ENCODE measurements at regions not wholly inside any gene's neighbourhood (a gene's known extent, or its start where the extent isn't known, plus 50 kb on each side); places are given as distances from the start of the nearest gene placed in this dataset.

DNA sequence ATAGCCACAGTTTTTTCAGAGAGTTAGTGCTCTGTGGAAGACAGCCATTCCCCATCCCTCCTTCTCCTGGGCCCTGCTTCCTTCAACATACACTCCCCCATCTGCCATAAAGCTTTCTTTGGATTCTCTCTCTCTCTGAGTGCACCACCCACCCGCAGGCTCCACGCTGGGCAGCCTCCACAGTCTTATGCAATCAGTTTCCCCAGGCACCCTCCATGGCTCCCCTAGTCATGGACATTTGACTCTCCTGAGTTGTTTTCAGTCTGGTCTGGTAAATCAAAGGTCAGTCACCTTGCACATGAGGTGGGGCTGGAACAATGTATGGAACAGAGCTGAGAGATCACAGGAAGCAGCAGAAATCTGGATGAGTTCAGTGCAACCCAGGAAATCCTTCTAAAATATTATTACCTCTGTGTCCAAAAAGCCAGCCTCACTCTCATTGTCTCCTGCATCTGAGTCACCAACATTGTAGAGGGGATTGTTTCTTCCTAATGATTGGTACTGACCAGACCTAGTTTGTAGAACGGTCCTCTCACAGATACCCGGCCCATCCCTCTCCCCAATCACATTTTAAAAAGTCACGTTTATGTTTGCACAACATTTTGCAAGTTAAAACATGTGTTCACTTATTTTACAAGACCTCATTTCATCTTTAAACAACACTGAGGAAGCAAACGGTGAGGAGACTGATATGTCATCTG lies 70.1 kb downstream of the CYCS start:
- TF ChIP-seq POLR2A (IDR thresholded peaks at IDR 0.05): no peak
- TF ChIP-seq, protein P1, sequence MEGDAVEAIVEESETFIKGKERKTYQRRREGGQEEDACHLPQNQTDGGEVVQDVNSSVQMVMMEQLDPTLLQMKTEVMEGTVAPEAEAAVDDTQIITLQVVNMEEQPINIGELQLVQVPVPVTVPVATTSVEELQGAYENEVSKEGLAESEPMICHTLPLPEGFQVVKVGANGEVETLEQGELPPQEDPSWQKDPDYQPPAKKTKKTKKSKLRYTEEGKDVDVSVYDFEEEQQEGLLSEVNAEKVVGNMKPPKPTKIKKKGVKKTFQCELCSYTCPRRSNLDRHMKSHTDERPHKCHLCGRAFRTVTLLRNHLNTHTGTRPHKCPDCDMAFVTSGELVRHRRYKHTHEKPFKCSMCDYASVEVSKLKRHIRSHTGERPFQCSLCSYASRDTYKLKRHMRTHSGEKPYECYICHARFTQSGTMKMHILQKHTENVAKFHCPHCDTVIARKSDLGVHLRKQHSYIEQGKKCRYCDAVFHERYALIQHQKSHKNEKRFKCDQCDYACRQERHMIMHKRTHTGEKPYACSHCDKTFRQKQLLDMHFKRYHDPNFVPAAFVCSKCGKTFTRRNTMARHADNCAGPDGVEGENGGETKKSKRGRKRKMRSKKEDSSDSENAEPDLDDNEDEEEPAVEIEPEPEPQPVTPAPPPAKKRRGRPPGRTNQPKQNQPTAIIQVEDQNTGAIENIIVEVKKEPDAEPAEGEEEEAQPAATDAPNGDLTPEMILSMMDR (IDR thresholded peaks at IDR 0.05): no peak

Measured in testis (tissue), 2 donors.